Neural cell (in vitro differentiated cells): ENCODE measurements at regions not wholly inside any gene's neighbourhood (a gene's known extent, or its start where the extent isn't known, plus 50 kb on each side); places are given as distances from the start of the nearest gene placed in this dataset.

Experiments used
- H2AFZ ChIP-seq: fragments of 200-600, 300-800 bp; sonication (generic), shearing (Covaris generic); 2 replicates; pipeline ENCODE4 v1.6.0; 2014; ENCODE audit warnings: low read depth, mild to moderate bottlenecking, antibody characterized with exemption, low read length, moderate library complexity
- H3F3A ChIP-seq: fragments of 200-600 bp; shearing (Covaris generic); 2 replicates; pipeline ENCODE4 v1.6.1; 2016; ENCODE audit warnings: mild to moderate bottlenecking, moderate library complexity, mixed read lengths, antibody characterized with exemption, low read length; ENCODE audit not compliant: insufficient read depth, poor library complexity, severe bottlenecking
- H3K27ac ChIP-seq: fragments of 200-600, 300-800 bp; sonication (generic), shearing (Covaris generic); 2 replicates; pipeline ENCODE4 v1.5.1; 2014; ENCODE audit warnings: mild to moderate bottlenecking, low read length, moderate library complexity
- H3K27me3 ChIP-seq: fragments of 300-800, 200-600 bp; sonication (generic), shearing (Covaris generic); 2 replicates; pipeline ENCODE4 v1.6.0; 2014; ENCODE audit warnings: mild to moderate bottlenecking, low read depth, low read length, moderate library complexity; ENCODE audit not compliant: insufficient read depth
- H3K36me3 ChIP-seq: fragments of 300-800, 200-600 bp; sonication (generic), shearing (Covaris generic); 2 replicates; pipeline ENCODE4 v1.5.1; 2014; ENCODE audit warnings: mild to moderate bottlenecking, antibody characterized with exemption, low read length, moderate library complexity; ENCODE audit not compliant: insufficient read depth
- H3K4me2 ChIP-seq: fragments of 300-800, 200-600 bp; sonication (generic), shearing (Covaris generic); 2 replicates; pipeline ENCODE4 v1.6.0; 2014; ENCODE audit warnings: mild to moderate bottlenecking, low read length
- H3K4me3 ChIP-seq: fragments of 300-800, 200-600 bp; sonication (generic), shearing (Covaris generic); 2 replicates; pipeline ENCODE4 v1.5.1; 2014; ENCODE audit warnings: mild to moderate bottlenecking, low read length, moderate library complexity
- H3K79me2 ChIP-seq: fragments of 200-600 bp; shearing (Covaris generic); replicated peaks from 2 replicates; pipeline ENCODE4 v1.6.0; 2014; ENCODE audit warnings: mild to moderate bottlenecking, low read length, moderate library complexity; ENCODE audit not compliant: insufficient read depth
- H3K9ac ChIP-seq: fragments of 300-800, 200-600 bp; sonication (generic), shearing (Covaris generic); 2 replicates; pipeline ENCODE4 v1.6.1; 2016; ENCODE audit warnings: mild to moderate bottlenecking, low read length, mixed read lengths
- H3K9me2 ChIP-seq: fragments of 200-600 bp; shearing (Covaris generic); 2 replicates; pipeline ENCODE4 v1.6.1; 2016; ENCODE audit warnings: mild to moderate bottlenecking, low read length, mixed read lengths; ENCODE audit not compliant: insufficient read depth
- H3K9me3 ChIP-seq: fragments of 200-600, 300-800 bp; sonication (generic), shearing (Covaris generic); 2 replicates; pipeline ENCODE4 v1.6.1; 2016; ENCODE audit warnings: mild to moderate bottlenecking, mixed run types, low read length, moderate library complexity, mixed read lengths
- H4K20me1 ChIP-seq: fragments of 200-600 bp; shearing (Covaris generic); 2 replicates; pipeline ENCODE4 v1.6.1; 2016; ENCODE audit warnings: mild to moderate bottlenecking, mixed run types; ENCODE audit not compliant: insufficient read depth
- CTCF ChIP-seq: fragments of 450-650 bp; IDR thresholded peaks from 2 replicates; pipeline ENCODE4 v1.5.1; 2014; ENCODE audit warnings: antibody characterized with exemption, mild to moderate bottlenecking, moderate library complexity; ENCODE audit not compliant: poor library complexity, severe bottlenecking
- EP300 ChIP-seq: fragments of 450-650 bp; conservative IDR thresholded peaks from 2 replicates; pipeline ENCODE4 v1.6.1; 2014; ENCODE audit warnings: antibody characterized with exemption, mild to moderate bottlenecking, moderate library complexity; ENCODE audit not compliant: poor library complexity, severe bottlenecking
- EZH2 ChIP-seq: fragments of 200-600, 300-800 bp; shearing (Covaris generic), sonication (generic); IDR thresholded peaks from 2 replicates; pipeline ENCODE4 v1.6.1; 2014; ENCODE audit warnings: antibody characterized with exemption, low read length, borderline replicate concordance, mild to moderate bottlenecking; ENCODE audit not compliant: insufficient read depth, poor library complexity, severe bottlenecking
- MXI1 ChIP-seq: fragments of 450-650 bp; conservative IDR thresholded peaks from 2 replicates; pipeline ENCODE4 v1.6.1; 2014; ENCODE audit warnings: antibody characterized with exemption, mild to moderate bottlenecking; ENCODE audit not compliant: poor library complexity, severe bottlenecking
- POLR2AphosphoS5 ChIP-seq: IDR thresholded peaks from 2 replicates; pipeline ENCODE4 v1.6.1; 2012
- RAD21 ChIP-seq: fragments of 450-650 bp; conservative IDR thresholded peaks from 2 replicates; pipeline ENCODE4 v1.6.1; 2014; ENCODE audit warnings: antibody characterized with exemption, mild to moderate bottlenecking, moderate library complexity
- REST ChIP-seq: IDR thresholded peaks from 2 replicates; pipeline ENCODE4 v1.6.1; 2012; ENCODE audit warnings: borderline replicate concordance
- SMC3 ChIP-seq: fragments of 450-650 bp; conservative IDR thresholded peaks from 2 replicates; pipeline ENCODE4 v1.6.1; 2014; ENCODE audit warnings: antibody characterized with exemption, mild to moderate bottlenecking, moderate library complexity; ENCODE audit not compliant: poor library complexity
- TAF1 ChIP-seq: IDR thresholded peaks from 2 replicates; pipeline ENCODE4 v1.6.1; 2012; ENCODE audit warnings: low read depth

- Histone ChIP-seq H3K36me3 (no peaks in the 10 kb centered on the region), H3K27ac (no peak overlapping the region), H3K9ac (no peak overlapping the region), H3K9me3 (no peaks in the 10 kb centered on the region), H3K4me2 (no peak overlapping the region), H4K20me1 (no peaks in the 10 kb centered on the region), H3K9me2 (no peaks in the 10 kb centered on the region), H3K79me2 (no peaks in the 10 kb centered on the region), H3F3A (no peaks in the 10 kb centered on the region), H3K27me3 (no peaks in the 10 kb centered on the region), H3K4me3 (no peak overlapping the region), H2AFZ (no peak overlapping the region)
- TF ChIP-seq SMC3 (no peak), EZH2 (no peak), TAF1 (no peak), REST (no peak), EP300 (no peak), POLR2AphosphoS5 (no peak), RAD21 (no peak), CTCF (no peak), MXI1 (no peak)
Measured at GRCh38 chr4:10806953-10807645, 122.5 kb upstream of the CLNK start.

- H3K27ac ChIP-seq, result no peak overlapping the region
- H3K79me2 ChIP-seq, result no peaks in the 10 kb centered on the region
- H2AFZ ChIP-seq, result no peak overlapping the region
- H3K4me2 ChIP-seq, result no peak overlapping the region
- H4K20me1 ChIP-seq, result no peaks in the 10 kb centered on the region
- H3F3A ChIP-seq, result no peaks in the 10 kb centered on the region
- no peaks in the 10 kb centered on the region for H3K9me2 ChIP-seq
- H3K9me3 ChIP-seq, result no peaks in the 10 kb centered on the region
- H3K4me3 ChIP-seq, result no peak overlapping the region
- no peak for TF ChIP-seq EZH2
- TF ChIP-seq RAD21, result no peak
- TF ChIP-seq REST, result no peak
- no peak for TF ChIP-seq EP300
- TF ChIP-seq SMC3, result no peak
- no peak for TF ChIP-seq TAF1
- no peak for TF ChIP-seq CTCF
- no peak for TF ChIP-seq MXI1
- TF ChIP-seq POLR2AphosphoS5, result no peak
- H3K36me3 ChIP-seq, result no peaks in the 10 kb centered on the region
- H3K9ac ChIP-seq, result no peak overlapping the region
- no peaks in the 10 kb centered on the region for H3K27me3 ChIP-seq
Measured at GRCh38 chr4:10803713-10804343, 119.3 kb upstream of the CLNK start.
